ENCODE measurements at regions not wholly inside any gene's neighbourhood (a gene's known extent, or its start where the extent isn't known, plus 50 kb on each side); places are given as distances from the start of the nearest gene placed in this dataset.

DNA sequence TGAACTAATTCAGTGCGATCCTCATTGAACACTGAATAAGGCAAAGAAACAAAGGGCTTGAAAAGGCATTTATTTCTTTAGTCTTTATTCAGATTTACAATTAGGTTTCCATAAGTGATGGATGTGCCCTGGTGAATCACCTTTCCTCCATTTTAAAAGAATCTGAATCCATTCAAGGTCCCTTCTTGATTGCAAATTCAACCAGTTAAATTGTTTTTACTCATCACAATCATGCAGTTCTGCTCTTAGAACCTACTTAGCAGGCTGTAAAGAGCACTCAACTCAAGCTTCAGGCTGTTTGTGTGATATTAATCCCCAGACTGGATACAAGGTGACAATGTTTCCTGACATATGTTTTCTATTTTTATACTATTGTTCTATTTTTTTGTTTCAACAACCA lies 321.0 kb downstream of the TBC1D4 start (continued):
- TF ChIP-seq STAT1 (IDR thresholded peaks at IDR 0.05; ENCODE audit: unreplicated experiment) (no peak), JUNB (IDR thresholded peaks at IDR 0.05; ENCODE audit: unreplicated experiment) (no peak), EZH2phosphoT487 (IDR thresholded peaks at IDR 0.05; ENCODE audit: unreplicated experiment) (no peak)

GRCh38 chr13:75154331-75154730 lies 327.6 kb downstream of the TBC1D4 start:
- Histone ChIP-seq H3K4me1 (ENCODE audit: insufficient read depth) (no peaks in the 10 kb centered on the region), H3K4me3 (no peak overlapping the region), H3K79me2 (replicated peaks; ENCODE audit: insufficient read depth) (no peaks in the 10 kb centered on the region), H3K27me3 (ENCODE audit: insufficient read depth) (no peaks in the 10 kb centered on the region), H3K9me2 (ENCODE audit: insufficient read depth) (peaks cover 15% of the 10 kb centered on the region; the same call in 1 of the 2 replicates), H3F3A (replicated peaks; ENCODE audit: low read depth) (no peaks in the 10 kb centered on the region), H3K4me2 (no peak overlapping the region), H3K36me3 (ENCODE audit: insufficient read depth) (no peaks in the 10 kb centered on the region), H2AFZ (no peak overlapping the region), H4K20me1 (replicated peaks; ENCODE audit: insufficient read depth) (no peaks in the 10 kb centered on the region), H3K27ac (ENCODE audit: low read depth) (no peak overlapping the region)
- H3K9me3 Mint-ChIP-seq = peaks cover 13% of the 10 kb centered on the region
- peaks cover 8% of the 10 kb centered on the region; the same call in 2 of the 3 replicates for H3K36me3 Mint-ChIP-seq (ENCODE audit: low read depth)
- DNase-seq (ENCODE audit: low spot score) (no peak), ATAC-seq (no peak)
- no peaks in the 10 kb centered on the region for H3K4me1 Mint-ChIP-seq
- H3K27me3 Mint-ChIP-seq (ENCODE audit: insufficient read depth, low read depth, poor library complexity) = no peaks in the 10 kb centered on the region
- H3K4me3 Mint-ChIP-seq = no peak overlapping the region
- no peak overlapping the region for H3K27ac Mint-ChIP-seq
- no peak for TF ChIP-seq POLR2AphosphoS5 (IDR thresholded peaks at IDR 0.05; ENCODE audit: low read depth)
- no peak for TF ChIP-seq NANOG (IDR thresholded peaks at IDR 0.05; ENCODE audit: borderline replicate concordance)
- no peak for TF ChIP-seq STAT1 (IDR thresholded peaks at IDR 0.05; ENCODE audit: unreplicated experiment)
- TF ChIP-seq CREB1 (CRISPR knock-in tag; IDR thresholded peaks at IDR 0.05; ENCODE audit: low read depth) = no peak
- no peak for TF ChIP-seq JUNB (IDR thresholded peaks at IDR 0.05; ENCODE audit: unreplicated experiment)
- TF ChIP-seq ZNF114 (CRISPR knock-in tag; IDR thresholded peaks at IDR 0.05) = no peak
- no peak for TF ChIP-seq EZH2 (IDR thresholded peaks at IDR 0.05; ENCODE audit: low read depth, unreplicated experiment)
- TF ChIP-seq, protein P1, sequence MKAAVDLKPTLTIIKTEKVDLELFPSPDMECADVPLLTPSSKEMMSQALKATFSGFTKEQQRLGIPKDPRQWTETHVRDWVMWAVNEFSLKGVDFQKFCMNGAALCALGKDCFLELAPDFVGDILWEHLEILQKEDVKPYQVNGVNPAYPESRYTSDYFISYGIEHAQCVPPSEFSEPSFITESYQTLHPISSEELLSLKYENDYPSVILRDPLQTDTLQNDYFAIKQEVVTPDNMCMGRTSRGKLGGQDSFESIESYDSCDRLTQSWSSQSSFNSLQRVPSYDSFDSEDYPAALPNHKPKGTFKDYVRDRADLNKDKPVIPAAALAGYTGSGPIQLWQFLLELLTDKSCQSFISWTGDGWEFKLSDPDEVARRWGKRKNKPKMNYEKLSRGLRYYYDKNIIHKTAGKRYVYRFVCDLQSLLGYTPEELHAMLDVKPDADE (IDR thresholded peaks at IDR 0.05) = no peak
- no peak for TF ChIP-seq ZNF331 (CRISPR knock-in tag; IDR thresholded peaks at IDR 0.05; ENCODE audit: low read depth)
- TF ChIP-seq, protein P2, sequence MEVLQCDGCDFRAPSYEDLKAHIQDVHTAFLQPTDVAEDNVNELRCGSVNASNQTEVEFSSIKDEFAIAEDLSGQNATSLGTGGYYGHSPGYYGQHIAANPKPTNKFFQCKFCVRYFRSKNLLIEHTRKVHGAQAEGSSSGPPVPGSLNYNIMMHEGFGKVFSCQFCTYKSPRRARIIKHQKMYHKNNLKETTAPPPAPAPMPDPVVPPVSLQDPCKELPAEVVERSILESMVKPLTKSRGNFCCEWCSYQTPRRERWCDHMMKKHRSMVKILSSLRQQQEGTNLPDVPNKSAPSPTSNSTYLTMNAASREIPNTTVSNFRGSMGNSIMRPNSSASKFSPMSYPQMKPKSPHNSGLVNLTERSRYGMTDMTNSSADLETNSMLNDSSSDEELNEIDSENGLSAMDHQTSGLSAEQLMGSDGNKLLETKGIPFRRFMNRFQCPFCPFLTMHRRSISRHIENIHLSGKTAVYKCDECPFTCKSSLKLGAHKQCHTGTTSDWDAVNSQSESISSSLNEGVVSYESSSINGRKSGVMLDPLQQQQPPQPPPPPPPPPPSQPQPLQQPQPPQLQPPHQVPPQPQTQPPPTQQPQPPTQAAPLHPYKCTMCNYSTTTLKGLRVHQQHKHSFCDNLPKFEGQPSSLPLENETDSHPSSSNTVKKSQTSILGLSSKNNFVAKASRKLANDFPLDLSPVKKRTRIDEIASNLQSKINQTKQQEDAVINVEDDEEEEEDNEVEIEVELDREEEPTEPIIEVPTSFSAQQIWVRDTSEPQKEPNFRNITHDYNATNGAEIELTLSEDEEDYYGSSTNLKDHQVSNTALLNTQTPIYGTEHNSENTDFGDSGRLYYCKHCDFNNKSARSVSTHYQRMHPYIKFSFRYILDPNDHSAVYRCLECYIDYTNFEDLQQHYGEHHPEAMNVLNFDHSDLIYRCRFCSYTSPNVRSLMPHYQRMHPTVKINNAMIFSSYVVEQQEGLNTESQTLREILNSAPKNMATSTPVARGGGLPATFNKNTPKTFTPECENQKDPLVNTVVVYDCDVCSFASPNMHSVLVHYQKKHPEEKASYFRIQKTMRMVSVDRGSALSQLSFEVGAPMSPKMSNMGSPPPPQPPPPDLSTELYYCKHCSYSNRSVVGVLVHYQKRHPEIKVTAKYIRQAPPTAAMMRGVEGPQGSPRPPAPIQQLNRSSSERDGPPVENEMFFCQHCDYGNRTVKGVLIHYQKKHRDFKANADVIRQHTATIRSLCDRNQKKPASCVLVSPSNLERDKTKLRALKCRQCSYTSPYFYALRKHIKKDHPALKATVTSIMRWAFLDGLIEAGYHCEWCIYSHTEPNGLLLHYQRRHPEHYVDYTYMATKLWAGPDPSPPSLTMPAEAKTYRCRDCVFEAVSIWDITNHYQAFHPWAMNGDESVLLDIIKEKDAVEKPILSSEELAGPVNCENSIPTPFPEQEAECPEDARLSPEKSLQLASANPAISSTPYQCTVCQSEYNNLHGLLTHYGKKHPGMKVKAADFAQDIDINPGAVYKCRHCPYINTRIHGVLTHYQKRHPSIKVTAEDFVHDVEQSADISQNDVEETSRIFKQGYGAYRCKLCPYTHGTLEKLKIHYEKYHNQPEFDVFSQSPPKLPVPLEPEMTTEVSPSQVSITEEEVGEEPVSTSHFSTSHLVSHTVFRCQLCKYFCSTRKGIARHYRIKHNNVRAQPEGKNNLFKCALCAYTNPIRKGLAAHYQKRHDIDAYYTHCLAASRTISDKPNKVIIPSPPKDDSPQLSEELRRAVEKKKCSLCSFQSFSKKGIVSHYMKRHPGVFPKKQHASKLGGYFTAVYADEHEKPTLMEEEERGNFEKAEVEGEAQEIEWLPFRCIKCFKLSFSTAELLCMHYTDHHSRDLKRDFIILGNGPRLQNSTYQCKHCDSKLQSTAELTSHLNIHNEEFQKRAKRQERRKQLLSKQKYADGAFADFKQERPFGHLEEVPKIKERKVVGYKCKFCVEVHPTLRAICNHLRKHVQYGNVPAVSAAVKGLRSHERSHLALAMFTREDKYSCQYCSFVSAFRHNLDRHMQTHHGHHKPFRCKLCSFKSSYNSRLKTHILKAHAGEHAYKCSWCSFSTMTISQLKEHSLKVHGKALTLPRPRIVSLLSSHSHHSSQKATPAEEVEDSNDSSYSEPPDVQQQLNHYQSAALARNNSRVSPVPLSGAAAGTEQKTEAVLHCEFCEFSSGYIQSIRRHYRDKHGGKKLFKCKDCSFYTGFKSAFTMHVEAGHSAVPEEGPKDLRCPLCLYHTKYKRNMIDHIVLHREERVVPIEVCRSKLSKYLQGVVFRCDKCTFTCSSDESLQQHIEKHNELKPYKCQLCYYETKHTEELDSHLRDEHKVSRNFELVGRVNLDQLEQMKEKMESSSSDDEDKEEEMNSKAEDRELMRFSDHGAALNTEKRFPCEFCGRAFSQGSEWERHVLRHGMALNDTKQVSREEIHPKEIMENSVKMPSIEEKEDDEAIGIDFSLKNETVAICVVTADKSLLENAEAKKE (CRISPR knock-in tag; IDR thresholded peaks at IDR 0.05) = no peak
- no peak for TF ChIP-seq EZH2phosphoT487 (IDR thresholded peaks at IDR 0.05; ENCODE audit: unreplicated experiment)
- no peak for TF ChIP-seq CTCF (conservative IDR thresholded peaks at IDR 0.05; ENCODE audit: low read depth in 2 of 2)
- TF ChIP-seq, protein P3, sequence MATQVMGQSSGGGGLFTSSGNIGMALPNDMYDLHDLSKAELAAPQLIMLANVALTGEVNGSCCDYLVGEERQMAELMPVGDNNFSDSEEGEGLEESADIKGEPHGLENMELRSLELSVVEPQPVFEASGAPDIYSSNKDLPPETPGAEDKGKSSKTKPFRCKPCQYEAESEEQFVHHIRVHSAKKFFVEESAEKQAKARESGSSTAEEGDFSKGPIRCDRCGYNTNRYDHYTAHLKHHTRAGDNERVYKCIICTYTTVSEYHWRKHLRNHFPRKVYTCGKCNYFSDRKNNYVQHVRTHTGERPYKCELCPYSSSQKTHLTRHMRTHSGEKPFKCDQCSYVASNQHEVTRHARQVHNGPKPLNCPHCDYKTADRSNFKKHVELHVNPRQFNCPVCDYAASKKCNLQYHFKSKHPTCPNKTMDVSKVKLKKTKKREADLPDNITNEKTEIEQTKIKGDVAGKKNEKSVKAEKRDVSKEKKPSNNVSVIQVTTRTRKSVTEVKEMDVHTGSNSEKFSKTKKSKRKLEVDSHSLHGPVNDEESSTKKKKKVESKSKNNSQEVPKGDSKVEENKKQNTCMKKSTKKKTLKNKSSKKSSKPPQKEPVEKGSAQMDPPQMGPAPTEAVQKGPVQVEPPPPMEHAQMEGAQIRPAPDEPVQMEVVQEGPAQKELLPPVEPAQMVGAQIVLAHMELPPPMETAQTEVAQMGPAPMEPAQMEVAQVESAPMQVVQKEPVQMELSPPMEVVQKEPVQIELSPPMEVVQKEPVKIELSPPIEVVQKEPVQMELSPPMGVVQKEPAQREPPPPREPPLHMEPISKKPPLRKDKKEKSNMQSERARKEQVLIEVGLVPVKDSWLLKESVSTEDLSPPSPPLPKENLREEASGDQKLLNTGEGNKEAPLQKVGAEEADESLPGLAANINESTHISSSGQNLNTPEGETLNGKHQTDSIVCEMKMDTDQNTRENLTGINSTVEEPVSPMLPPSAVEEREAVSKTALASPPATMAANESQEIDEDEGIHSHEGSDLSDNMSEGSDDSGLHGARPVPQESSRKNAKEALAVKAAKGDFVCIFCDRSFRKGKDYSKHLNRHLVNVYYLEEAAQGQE (IDR thresholded peaks at IDR 0.05; ENCODE audit: unreplicated experiment) = no peak
